Neural cell (in vitro differentiated cells): ENCODE measurements at regions not wholly inside any gene's neighbourhood (a gene's known extent, or its start where the extent isn't known, plus 50 kb on each side); places are given as distances from the start of the nearest gene placed in this dataset.

Source experiments
- H2AFZ ChIP-seq: fragments of 200-600, 300-800 bp; sonication (generic), shearing (Covaris generic); 2 replicates; pipeline ENCODE4 v1.6.0; 2014; ENCODE audit warnings: low read depth, mild to moderate bottlenecking, antibody characterized with exemption, low read length, moderate library complexity
- H3F3A ChIP-seq: fragments of 200-600 bp; shearing (Covaris generic); 2 replicates; pipeline ENCODE4 v1.6.1; 2016; ENCODE audit warnings: mild to moderate bottlenecking, moderate library complexity, mixed read lengths, antibody characterized with exemption, low read length; ENCODE audit not compliant: insufficient read depth, poor library complexity, severe bottlenecking
- H3K27ac ChIP-seq: fragments of 200-600, 300-800 bp; sonication (generic), shearing (Covaris generic); 2 replicates; pipeline ENCODE4 v1.5.1; 2014; ENCODE audit warnings: mild to moderate bottlenecking, low read length, moderate library complexity
- H3K27me3 ChIP-seq: fragments of 300-800, 200-600 bp; sonication (generic), shearing (Covaris generic); 2 replicates; pipeline ENCODE4 v1.6.0; 2014; ENCODE audit warnings: mild to moderate bottlenecking, low read depth, low read length, moderate library complexity; ENCODE audit not compliant: insufficient read depth
- H3K36me3 ChIP-seq: fragments of 300-800, 200-600 bp; sonication (generic), shearing (Covaris generic); 2 replicates; pipeline ENCODE4 v1.5.1; 2014; ENCODE audit warnings: mild to moderate bottlenecking, antibody characterized with exemption, low read length, moderate library complexity; ENCODE audit not compliant: insufficient read depth
- H3K4me2 ChIP-seq: fragments of 300-800, 200-600 bp; sonication (generic), shearing (Covaris generic); 2 replicates; pipeline ENCODE4 v1.6.0; 2014; ENCODE audit warnings: mild to moderate bottlenecking, low read length
- H3K4me3 ChIP-seq: fragments of 300-800, 200-600 bp; sonication (generic), shearing (Covaris generic); 2 replicates; pipeline ENCODE4 v1.5.1; 2014; ENCODE audit warnings: mild to moderate bottlenecking, low read length, moderate library complexity
- H3K79me2 ChIP-seq: fragments of 200-600 bp; shearing (Covaris generic); replicated peaks from 2 replicates; pipeline ENCODE4 v1.6.0; 2014; ENCODE audit warnings: mild to moderate bottlenecking, low read length, moderate library complexity; ENCODE audit not compliant: insufficient read depth
- H3K9ac ChIP-seq: fragments of 300-800, 200-600 bp; sonication (generic), shearing (Covaris generic); 2 replicates; pipeline ENCODE4 v1.6.1; 2016; ENCODE audit warnings: mild to moderate bottlenecking, low read length, mixed read lengths
- H3K9me2 ChIP-seq: fragments of 200-600 bp; shearing (Covaris generic); 2 replicates; pipeline ENCODE4 v1.6.1; 2016; ENCODE audit warnings: mild to moderate bottlenecking, low read length, mixed read lengths; ENCODE audit not compliant: insufficient read depth
- H3K9me3 ChIP-seq: fragments of 200-600, 300-800 bp; sonication (generic), shearing (Covaris generic); 2 replicates; pipeline ENCODE4 v1.6.1; 2016; ENCODE audit warnings: mild to moderate bottlenecking, mixed run types, low read length, moderate library complexity, mixed read lengths
- H4K20me1 ChIP-seq: fragments of 200-600 bp; shearing (Covaris generic); 2 replicates; pipeline ENCODE4 v1.6.1; 2016; ENCODE audit warnings: mild to moderate bottlenecking, mixed run types; ENCODE audit not compliant: insufficient read depth
- CTCF ChIP-seq: fragments of 450-650 bp; IDR thresholded peaks from 2 replicates; pipeline ENCODE4 v1.5.1; 2014; ENCODE audit warnings: antibody characterized with exemption, mild to moderate bottlenecking, moderate library complexity; ENCODE audit not compliant: poor library complexity, severe bottlenecking
- EP300 ChIP-seq: fragments of 450-650 bp; conservative IDR thresholded peaks from 2 replicates; pipeline ENCODE4 v1.6.1; 2014; ENCODE audit warnings: antibody characterized with exemption, mild to moderate bottlenecking, moderate library complexity; ENCODE audit not compliant: poor library complexity, severe bottlenecking
- EZH2 ChIP-seq: fragments of 200-600, 300-800 bp; shearing (Covaris generic), sonication (generic); IDR thresholded peaks from 2 replicates; pipeline ENCODE4 v1.6.1; 2014; ENCODE audit warnings: antibody characterized with exemption, low read length, borderline replicate concordance, mild to moderate bottlenecking; ENCODE audit not compliant: insufficient read depth, poor library complexity, severe bottlenecking
- MXI1 ChIP-seq: fragments of 450-650 bp; conservative IDR thresholded peaks from 2 replicates; pipeline ENCODE4 v1.6.1; 2014; ENCODE audit warnings: antibody characterized with exemption, mild to moderate bottlenecking; ENCODE audit not compliant: poor library complexity, severe bottlenecking
- POLR2AphosphoS5 ChIP-seq: IDR thresholded peaks from 2 replicates; pipeline ENCODE4 v1.6.1; 2012
- RAD21 ChIP-seq: fragments of 450-650 bp; conservative IDR thresholded peaks from 2 replicates; pipeline ENCODE4 v1.6.1; 2014; ENCODE audit warnings: antibody characterized with exemption, mild to moderate bottlenecking, moderate library complexity
- REST ChIP-seq: IDR thresholded peaks from 2 replicates; pipeline ENCODE4 v1.6.1; 2012; ENCODE audit warnings: borderline replicate concordance
- SMC3 ChIP-seq: fragments of 450-650 bp; conservative IDR thresholded peaks from 2 replicates; pipeline ENCODE4 v1.6.1; 2014; ENCODE audit warnings: antibody characterized with exemption, mild to moderate bottlenecking, moderate library complexity; ENCODE audit not compliant: poor library complexity
- TAF1 ChIP-seq: IDR thresholded peaks from 2 replicates; pipeline ENCODE4 v1.6.1; 2012; ENCODE audit warnings: low read depth

GRCh38 chr18:66124394-66124793 lies 373.6 kb downstream of the CDH7 start:
- no peaks in the 10 kb centered on the region for H3K27me3 ChIP-seq
- TF ChIP-seq CTCF (peak; percentile 21), EP300 (no peak)
- H3K4me2 ChIP-seq, result no peak overlapping the region
- H3K9me3 ChIP-seq, result no peaks in the 10 kb centered on the region
- H2AFZ ChIP-seq, result no peak overlapping the region
- H3K27ac ChIP-seq, result no peak overlapping the region
- no peak overlapping the region for H3K9ac ChIP-seq
- no peak overlapping the region for H3K4me3 ChIP-seq
- no peaks in the 10 kb centered on the region for H4K20me1 ChIP-seq
- no peaks in the 10 kb centered on the region for H3F3A ChIP-seq
- H3K79me2 ChIP-seq, result no peaks in the 10 kb centered on the region
- H3K9me2 ChIP-seq, result no peaks in the 10 kb centered on the region
- H3K36me3 ChIP-seq, result no peaks in the 10 kb centered on the region

GRCh38 chr18:66119347-66119746 lies 368.5 kb downstream of the CDH7 start:
- Histone ChIP-seq H3K79me2 (no peaks in the 10 kb centered on the region), H3K9me3 (no peaks in the 10 kb centered on the region), H2AFZ (no peak overlapping the region), H3K4me2 (no peak overlapping the region), H3K27me3 (no peaks in the 10 kb centered on the region), H4K20me1 (no peaks in the 10 kb centered on the region), H3K36me3 (no peaks in the 10 kb centered on the region), H3K9ac (no peak overlapping the region), H3K9me2 (no peaks in the 10 kb centered on the region), H3F3A (no peaks in the 10 kb centered on the region), H3K27ac (no peak overlapping the region), H3K4me3 (no peak overlapping the region)
- TF ChIP-seq MXI1 (no peak), REST (no peak), EP300 (no peak), EZH2 (no peak), POLR2AphosphoS5 (no peak), CTCF (no peak), RAD21 (no peak), SMC3 (no peak), TAF1 (no peak)
